ENCODE measurements at regions not wholly inside any gene's neighbourhood (a gene's known extent, or its start where the extent isn't known, plus 50 kb on each side); places are given as distances from the start of the nearest gene placed in this dataset.

DNA sequence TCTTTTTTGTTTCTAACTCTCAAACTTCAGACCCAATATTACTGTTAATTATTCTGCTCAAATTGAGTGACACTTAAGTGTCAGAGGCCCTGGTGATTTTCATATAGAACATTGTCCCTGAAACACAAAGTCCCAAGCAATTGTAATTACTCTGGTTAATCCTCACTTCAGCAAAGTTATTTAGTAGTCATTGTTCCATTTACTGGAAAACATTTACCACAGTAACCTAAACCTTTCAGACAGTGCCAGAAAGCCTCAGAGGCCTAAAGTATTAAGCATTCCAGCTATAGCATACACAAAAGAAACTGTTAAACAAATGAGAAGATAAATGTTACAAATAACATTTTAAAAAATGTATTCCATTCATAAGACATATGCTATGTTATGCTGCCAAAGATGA is 237.2 kb upstream of the CDH6 start:
- Histone ChIP-seq H2AFZ (ENCODE audit: low read length) (no peak overlapping the region), H3K23ac (ENCODE audit: insufficient read length, low read depth, low read length) (no peak overlapping the region), H3K4ac (ENCODE audit: low read depth, low read length) (no peak overlapping the region), H3K56ac (ENCODE audit: insufficient read length, low read depth, low read length) (no peak overlapping the region), H3K23me2 (ENCODE audit: insufficient read length, low read depth, low read length, poor library complexity, severe bottlenecking) (no peaks in the 10 kb centered on the region), H3T11ph (ENCODE audit: low read length) (no peak overlapping the region), H2BK12ac (ENCODE audit: insufficient read length, low read depth, low read length) (no peak overlapping the region), H3K9me3 (ENCODE audit: control insufficient read depth, low read depth, low read length) (no peaks in the 10 kb centered on the region), H3K4me1 (ENCODE audit: insufficient read depth, low read length) (no peaks in the 10 kb centered on the region; the same call in 1 of the 2 replicates), H3K4me2 (ENCODE audit: insufficient read depth, insufficient read length, low read length) (no peak overlapping the region), H2BK20ac (ENCODE audit: low read depth, low read length, poor library complexity, severe bottlenecking) (no peak overlapping the region), H4K91ac (ENCODE audit: insufficient read length, low read depth, low read length) (no peak overlapping the region), H3K18ac (ENCODE audit: insufficient read length, low read depth, low read length) (no peak overlapping the region), H2BK15ac (ENCODE audit: low read depth, low read length) (no peak overlapping the region), H2BK5ac (ENCODE audit: insufficient read length, low read length) (no peak overlapping the region), H3K27me3 (ENCODE audit: insufficient read depth, low read length) (no peaks in the 10 kb centered on the region), H3K79me2 (ENCODE audit: insufficient read depth, low read length) (no peaks in the 10 kb centered on the region), H3K14ac (ENCODE audit: insufficient read depth, low read length) (no peak overlapping the region), H4K5ac (ENCODE audit: insufficient read length, low read depth, low read length) (no peak overlapping the region), H3K27ac (ENCODE audit: insufficient read length, low read depth, low read length) (no peak overlapping the region), H4K8ac (replicated peaks; ENCODE audit: insufficient read length, low read depth, low read length) (no peak overlapping the region), H4K20me1 (ENCODE audit: control insufficient read depth, insufficient read depth, insufficient read length) (no peaks in the 10 kb centered on the region), H3K79me1 (ENCODE audit: insufficient read depth, low read depth, low read length, poor library complexity, severe bottlenecking) (no peaks in the 10 kb centered on the region), H2AK5ac (ENCODE audit: insufficient read length, low read length) (no peak overlapping the region), H3K9ac (ENCODE audit: extremely low read depth, insufficient read length, low read length) (no peak overlapping the region), H2BK120ac (ENCODE audit: low read depth, low read length, poor library complexity, severe bottlenecking) (no peak overlapping the region)
- TF ChIP-seq CTCF (conservative IDR thresholded peaks at IDR 0.05), result no peak
- DNase-seq, result no peak
- Mint-ChIP-seq H3K9me3 (peaks cover 9 to 12% of the 10 kb centered on the region in 2 experiments; a peak in 4 of 5 replicates), H3K4me3 (no peak overlapping the region), H3K27me3 (ENCODE audit: low read depth) (no peaks in the 10 kb centered on the region), H3K27ac (no peak overlapping the region), H3K36me3 (ENCODE audit: insufficient read depth in 1 of 3, low read depth in 3 of 3) (peaks cover 0 to 7% (median 0%) of the 10 kb centered on the region in 3 experiments; a peak in 4 of 7 replicates), H3K4me1 (peaks cover 17 to 20% of the 10 kb centered on the region in 2 experiments)

All from H9 (cell line).